GM12878 (cell line): ENCODE measurements at regions not wholly inside any gene's neighbourhood (a gene's known extent, or its start where the extent isn't known, plus 50 kb on each side); places are given as distances from the start of the nearest gene placed in this dataset.

ENCODE experiments used
- ATAC-seq: fragments of 200-7000 bp; cut with Tn5 transposase; 3 replicates; pipeline ENCODE4 v1.9.1; 2020; ENCODE audit warnings: mild to moderate bottlenecking, moderate library complexity
- BruUV-seq: library from RNA; stranded (reverse); fragments of 400-500 nt; replicated peaks from 2 replicates; lab custom pipeline; 2021; lab: Mats Ljungman, UMichigan
- CTCF ChIA-PET: fragments of 300-600 bp; sonication (Branson Sonifier 250); formaldehyde crosslinking; extraction: SDS; loops from one replicate; lab custom pipeline; 2021; ENCODE audit warnings: inconsistent platforms; lab: Yijun Ruan, JAX
- POLR2A ChIA-PET: fragments of 350-600 bp; formaldehyde crosslinking; extraction: SDS; loops from one replicate; lab custom pipeline; 2021; ENCODE audit warnings: inconsistent platforms; lab: Charles Lee
- RAD21 ChIA-PET: fragments of 300-600 bp; sonication (Branson Sonifier 250); formaldehyde crosslinking; loops from one replicate; lab custom pipeline; 2023; ENCODE audit warnings: antibody characterized with exemption; ENCODE audit not compliant: unreplicated experiment; lab: Charles Lee
- SMC1A ChIA-PET: fragments of 300-600 bp; sonication (Branson Sonifier 250); formaldehyde crosslinking; loops from one replicate; lab custom pipeline; 2023; ENCODE audit not compliant: unreplicated experiment, uncharacterized antibody; lab: Charles Lee
- DNase-seq: peaks from one replicate; pipeline ENCODE4 v3.0.0-alpha.2; 2011; ENCODE audit warnings: low read depth, low spot score
- FAIRE-seq: peaks from 3 replicates; lab custom pipeline; 2011; peaks lifted over from hg19 to GRCh38; lab: Jason Lieb, UNC
- H2AFZ ChIP-seq: 2 replicates; pipeline ENCODE4 v1.6.0; 2011; ENCODE audit warnings: low read depth, low read length, control low read depth; ENCODE audit not compliant: control insufficient read depth
- H3K27ac ChIP-seq: 2 replicates; pipeline ENCODE4 v1.5.1; 2011; ENCODE audit warnings: control low read depth; ENCODE audit not compliant: control insufficient read depth, insufficient read depth
- H3K27me3 ChIP-seq, 2 experiments: replicated peaks in 1 of 2; 2 replicates each; pipeline versions ENCODE4 v1.6.0 to v1.6.1; 2011; ENCODE audit warnings: low read length in 1 of 2; ENCODE audit not compliant: control insufficient read depth in 2 of 2, insufficient read depth in 2 of 2
- H3K36me3 ChIP-seq, 2 experiments: 2 replicates each; pipeline ENCODE4 v1.5.1; 2011; ENCODE audit warnings: low read length in 1 of 2; ENCODE audit not compliant: control insufficient read depth in 2 of 2, insufficient read depth in 2 of 2
- H3K4me1 ChIP-seq: 2 replicates; pipeline ENCODE4 v1.6.1; 2011; ENCODE audit warnings: mild to moderate bottlenecking, low read length, moderate library complexity, mixed read lengths; ENCODE audit not compliant: control insufficient read depth, insufficient read depth
- H3K4me2 ChIP-seq: 2 replicates; pipeline ENCODE4 v1.6.0; 2011; ENCODE audit warnings: control low read depth; ENCODE audit not compliant: control insufficient read depth, insufficient read depth
- H3K4me3 ChIP-seq: fragments of 200-600 bp; sonication (generic); 2 replicates; pipeline ENCODE4 v1.5.1; 2016
- H3K79me2 ChIP-seq: 2 replicates; pipeline ENCODE4 v1.6.0; 2011; ENCODE audit warnings: low read length; ENCODE audit not compliant: control insufficient read depth, insufficient read depth
- H3K9ac ChIP-seq: 2 replicates; pipeline ENCODE4 v1.8.0; 2011; ENCODE audit warnings: low read length, control low read depth, mixed read lengths; ENCODE audit not compliant: control insufficient read depth, insufficient read depth
- H3K9me3 ChIP-seq: replicated peaks from 3 replicates; pipeline ENCODE4 v1.5.1; 2011; ENCODE audit warnings: mild to moderate bottlenecking, low read length; ENCODE audit not compliant: control insufficient read depth, insufficient read depth
- H4K20me1 ChIP-seq: 2 replicates; pipeline ENCODE4 v1.6.0; 2011; ENCODE audit not compliant: control insufficient read depth, insufficient read depth
- ATF7 ChIP-seq: fragments of 450-650 bp; IDR thresholded peaks from 2 replicates; pipeline ENCODE4 v1.6.1; 2016; ENCODE audit warnings: low read depth, mild to moderate bottlenecking
- BACH1 ChIP-seq: fragments of 450-650 bp; IDR thresholded peaks from 2 replicates; pipeline ENCODE4 v1.6.1; 2017; ENCODE audit warnings: mild to moderate bottlenecking, borderline replicate concordance
- BHLHE40 ChIP-seq, 2 experiments: fragments of 450-650 bp in 1 of 2; IDR thresholded peaks; 2 replicates each; pipeline ENCODE4 v1.6.1; 2011 to 2017; ENCODE audit warnings: low read depth in 2 of 2, borderline replicate concordance in 1 of 2, improper control_type of control experiment in 1 of 2, low read length in 1 of 2, mild to moderate bottlenecking in 1 of 2
- CEBPB ChIP-seq, 2 experiments: fragments of 150-350 bp in 1 of 2; IDR thresholded peaks; 2 replicates each; pipeline ENCODE4 v1.6.1; 2012 to 2014; ENCODE audit warnings: low read depth in 2 of 2, low read length in 2 of 2, borderline replicate concordance in 1 of 2, inconsistent platforms in 1 of 2
- CEBPZ ChIP-seq: fragments of 150-350 bp; IDR thresholded peaks from 2 replicates; pipeline ENCODE4 v1.6.1; 2016; ENCODE audit warnings: low read depth, low read length
- CHD2 ChIP-seq: IDR thresholded peaks from 2 replicates; pipeline ENCODE4 v1.6.1; 2011; ENCODE audit warnings: low read depth, low read length, improper control_type of control experiment, borderline replicate concordance
- EGR1 ChIP-seq, 2 experiments: IDR thresholded peaks; 1 replicate in 1 of 2; 2 replicates in 1 of 2; pipeline ENCODE4 v1.6.1; 2011 to 2012; ENCODE audit warnings: low read depth in 2 of 2, low read length in 2 of 2, borderline replicate concordance in 1 of 2, mild to moderate bottlenecking in 1 of 2, moderate library complexity in 1 of 2
- ETV6 ChIP-seq, 2 experiments: fragments of 450-650 bp in 1 of 2; IDR thresholded peaks in 1 of 2; conservative IDR thresholded peaks in 1 of 2; 2 replicates each; pipeline ENCODE4 v1.6.1; 2014; ENCODE audit warnings: antibody characterized with exemption in 1 of 2, borderline replicate concordance in 1 of 2, low read depth in 1 of 2, mild to moderate bottlenecking in 1 of 2, moderate library complexity in 1 of 2
- NFYA ChIP-seq: IDR thresholded peaks from 2 replicates; pipeline ENCODE4 v1.6.1; 2011; ENCODE audit warnings: low read depth, mild to moderate bottlenecking, low read length, improper control_type of control experiment, borderline replicate concordance
- NR2F1 ChIP-seq: fragments of 450-650 bp; conservative IDR thresholded peaks from 2 replicates; pipeline ENCODE4 v1.6.1; 2017; ENCODE audit warnings: mild to moderate bottlenecking
- POLR2A ChIP-seq: IDR thresholded peaks from 2 replicates; pipeline ENCODE4 v1.6.1; 2011; ENCODE audit warnings: low read depth, mild to moderate bottlenecking, low read length
- POLR2AphosphoS5 ChIP-seq: IDR thresholded peaks from 2 replicates; pipeline ENCODE4 v1.6.1; 2011; ENCODE audit warnings: mild to moderate bottlenecking, low read length, inconsistent platforms
- POU2F2 ChIP-seq: IDR thresholded peaks from 3 replicates; pipeline ENCODE4 v1.6.1; 2011; ENCODE audit warnings: low read depth, mild to moderate bottlenecking, low read length, borderline replicate concordance
- RELA ChIP-seq: fragments of 450-650 bp; IDR thresholded peaks from 2 replicates; pipeline ENCODE4 v1.8.0; 2014; ENCODE audit warnings: borderline replicate concordance; ENCODE audit not compliant: partially characterized antibody
- WGBS: methylation state at CpG from one replicate; pipeline ENCODE4 v1.1.6; 2016; ENCODE audit warnings: low lambda C conversion rate; ENCODE audit not compliant: insufficient replicate concordance, insufficient coverage; ENCODE audit errors: missing lambda C conversion rate; 5-methylcytosine and 5-hydroxymethylcytosine counted together
- in situ Hi-C: fragments of 300-500 bp; cut with MboI; formaldehyde crosslinking; loops from 9 replicates; pipeline ENCODE4 v1.14.3; 2018; ENCODE audit warnings: mixed read lengths
- intact Hi-C: fragments of 100-400 bp; cut with micrococcal nuclease; formaldehyde crosslinking; loops from one replicate; pipeline ENCODE4 v1.14.2; 2022; ENCODE audit not compliant: unreplicated experiment

GRCh38 chr2:9753665-9754531 is 89.4 kb upstream of the TAF1B start (continued):
- peak in 1 of 2 experiments; percentile 53; a peak in 1 of 4 replicates for TF ChIP-seq ETV6 (conservative IDR thresholded peaks at IDR 0.05 in 1 of 2, IDR thresholded peaks at IDR 0.05 in 1 of 2; ENCODE audit: borderline replicate concordance in 1 of 2, low read depth in 1 of 2)
- no peak for TF ChIP-seq POLR2AphosphoS5
- TF ChIP-seq NFYA: no peak
- TF ChIP-seq POLR2A: no peak
- peak; percentile 86 for TF ChIP-seq NR2F1
- no peak for TF ChIP-seq RELA
- TF ChIP-seq EGR1 (IDR thresholded peaks at IDR 0.05; ENCODE audit: borderline replicate concordance in 1 of 2, low read depth in 2 of 2, low read length in 2 of 2): peak in 1 of 2 experiments; percentile 72; a peak in 2 of 3 replicates
- TF ChIP-seq POU2F2: peak; percentile 98; the same call in 2 of the 3 replicates
- TF ChIP-seq CHD2: 0 out of 2 replicates have a peak, but pooled peaks have one; percentile 18
- no peak for TF ChIP-seq CEBPB (IDR thresholded peaks at IDR 0.05; ENCODE audit: borderline replicate concordance in 1 of 2, low read depth in 2 of 2, low read length in 2 of 2)
- peak; percentile 54 to 67; a peak in 2 of 4 replicates for TF ChIP-seq BHLHE40 (IDR thresholded peaks at IDR 0.05; ENCODE audit: borderline replicate concordance in 1 of 2, low read depth in 2 of 2, low read length in 1 of 2)

- ChIA-PET CTCF (interaction anchor here (1.6 kb wide), 1 partner anchor 16 kb away, joined by 4 read pairs; no protein-coding TSS in a partner anchor), RAD21 (interaction anchor here (1.2 kb wide), 1 partner anchor 16 kb away, joined by 3 read pairs; no protein-coding TSS in a partner anchor), SMC1A (no interaction called here), POLR2A (no interaction called here)
- in situ Hi-C loops: no loop called here
- no peaks in the 10 kb centered on the region for H3K36me3 ChIP-seq
- H3K4me2 ChIP-seq: 0 out of 2 replicates have a peak overlapping the region, but pooled peaks have one; percentile 11
- no peaks in the 10 kb centered on the region for H3K9me3 ChIP-seq
- FAIRE-seq (no peak), DNase-seq (no peak), ATAC-seq (no peak; the same call in 2 of the 3 replicates)
- H3K79me2 ChIP-seq: no peaks in the 10 kb centered on the region
- H3K27me3 ChIP-seq: peaks cover 4 to 15% of the 10 kb centered on the region in 2 experiments
- intact Hi-C loops: no loop called here
- H3K27ac ChIP-seq: no peak overlapping the region
- TF ChIP-seq ATF7: 0 out of 2 replicates have a peak, but pooled peaks have one; percentile 2
- TF ChIP-seq BACH1: 0 out of 2 replicates have a peak, but pooled peaks have one; percentile 19
- no peak for TF ChIP-seq CEBPZ
- BruUV-seq: no TSS peak
- WGBS: 14% methylated on average over 6 of the region's 6 CpGs
- no peaks in the 10 kb centered on the region for H4K20me1 ChIP-seq
- peaks cover 44% of the 10 kb centered on the region for H3K4me1 ChIP-seq
- no peak overlapping the region for H3K4me3 ChIP-seq
- no peak overlapping the region for H3K9ac ChIP-seq
- no peak overlapping the region for H2AFZ ChIP-seq
These were observed 88.8 kb upstream of the TAF1B start for GRCh38 chr2:9754532-9754887.
